Glomerular visceral epithelial cell (primary cell): ENCODE measurements at regions not wholly inside any gene's neighbourhood (a gene's known extent, or its start where the extent isn't known, plus 50 kb on each side); places are given as distances from the start of the nearest gene placed in this dataset.
"Not testable (repeated sequence)": the region's sequence is repeated elsewhere in the genome, so short reads cannot be mapped to it uniquely, and the experiment has no call there.

ENCODE experiments used
- DNase-seq: peaks from one replicate; pipeline ENCODE4 v3.0.0-alpha.2; 2016; ENCODE audit errors: extremely low spot score

- no peak for DNase-seq
Measured at GRCh38 chr12:32010631-32011336, 51.6 kb downstream of the RESF1 start.

- DNase-seq: no peak
Measured at GRCh38 chr12:32012249-32012785, 53.1 kb downstream of the RESF1 start.

GRCh38 chr12:32015036-32015435 lies 55.8 kb downstream of the RESF1 start:
- no peak for DNase-seq

DNA sequence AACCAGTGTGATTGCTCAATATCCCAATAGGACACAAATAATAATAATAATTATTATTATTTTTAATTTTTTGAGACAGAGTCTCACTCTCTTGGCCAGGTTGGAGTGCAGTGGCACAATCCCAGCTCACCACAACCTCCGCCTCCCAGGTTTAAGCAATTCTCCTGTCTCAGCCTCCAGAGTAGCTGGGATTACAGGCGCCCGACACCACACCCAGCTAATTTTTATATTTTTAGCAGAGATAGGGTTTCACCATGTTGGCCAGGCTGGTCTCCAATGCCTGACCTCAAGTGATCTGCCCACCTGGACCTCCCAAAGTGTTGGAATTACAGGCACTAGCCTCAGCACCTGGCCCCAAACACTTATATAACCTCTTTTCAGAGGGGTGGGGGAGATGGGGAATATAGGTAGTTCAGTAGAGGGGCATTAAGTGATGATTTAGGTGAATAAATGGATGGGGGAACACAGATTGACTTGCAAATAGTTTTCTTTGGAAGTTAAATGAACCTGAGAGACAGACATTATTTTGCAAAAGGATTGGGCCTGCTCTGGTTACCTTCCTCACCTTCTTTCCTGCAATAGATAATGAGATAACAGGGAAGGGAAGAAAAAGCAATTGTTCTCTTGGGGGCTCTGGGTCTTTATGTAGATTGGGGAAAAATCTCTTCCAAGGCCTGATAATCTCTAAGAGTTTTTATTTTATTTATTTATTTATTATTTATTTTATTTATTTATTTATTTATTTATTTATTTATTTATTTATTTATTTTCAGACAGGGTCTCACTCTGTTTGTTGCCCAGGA lies 57.7 kb downstream of the RESF1 start:
- no peak for DNase-seq

GRCh38 chr12:32021346-32021773 lies 62.1 kb downstream of the RESF1 start:
- DNase-seq: no peak

DNA sequence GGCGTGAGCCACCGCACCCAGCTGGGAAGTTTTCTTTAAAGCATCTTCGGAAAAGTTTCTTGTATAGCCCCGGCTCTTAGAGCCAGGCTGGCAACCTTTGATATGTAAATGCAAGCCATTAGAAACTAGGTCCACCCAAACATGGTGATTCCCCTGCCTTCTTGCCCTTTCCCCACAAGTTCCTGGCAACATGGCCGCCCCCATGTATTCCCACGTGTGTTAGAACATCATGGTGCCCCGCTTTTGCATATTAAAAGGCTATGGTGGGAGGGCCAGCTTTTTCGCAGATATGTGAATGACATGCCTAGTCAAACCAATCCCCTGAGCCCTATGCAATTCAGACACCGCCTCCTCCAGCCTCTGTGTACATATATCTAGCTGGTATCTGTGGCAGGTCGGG lies 63.2 kb downstream of the RESF1 start:
- DNase-seq: not testable (repeated sequence)

DNA sequence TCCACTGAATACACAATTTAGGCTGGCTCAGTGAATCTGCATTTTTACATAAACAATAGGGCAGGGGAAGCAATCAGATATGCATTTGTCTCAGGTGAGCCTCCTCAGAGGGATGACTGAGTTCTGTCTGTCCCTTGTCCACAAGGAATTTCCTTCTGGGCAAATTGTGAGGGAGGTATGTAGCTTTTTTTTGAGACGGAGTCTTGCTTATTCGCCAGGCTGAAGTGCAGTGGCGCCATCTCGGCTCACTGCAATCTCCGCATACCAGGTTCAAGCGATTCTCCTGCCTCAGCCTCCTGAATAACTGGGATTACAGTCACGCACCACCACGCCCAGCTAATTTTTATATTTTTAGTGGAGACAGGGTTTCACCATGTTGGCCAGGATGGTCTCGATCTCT lies 64.6 kb downstream of the RESF1 start:
- DNase-seq: not testable (repeated sequence)

DNA sequence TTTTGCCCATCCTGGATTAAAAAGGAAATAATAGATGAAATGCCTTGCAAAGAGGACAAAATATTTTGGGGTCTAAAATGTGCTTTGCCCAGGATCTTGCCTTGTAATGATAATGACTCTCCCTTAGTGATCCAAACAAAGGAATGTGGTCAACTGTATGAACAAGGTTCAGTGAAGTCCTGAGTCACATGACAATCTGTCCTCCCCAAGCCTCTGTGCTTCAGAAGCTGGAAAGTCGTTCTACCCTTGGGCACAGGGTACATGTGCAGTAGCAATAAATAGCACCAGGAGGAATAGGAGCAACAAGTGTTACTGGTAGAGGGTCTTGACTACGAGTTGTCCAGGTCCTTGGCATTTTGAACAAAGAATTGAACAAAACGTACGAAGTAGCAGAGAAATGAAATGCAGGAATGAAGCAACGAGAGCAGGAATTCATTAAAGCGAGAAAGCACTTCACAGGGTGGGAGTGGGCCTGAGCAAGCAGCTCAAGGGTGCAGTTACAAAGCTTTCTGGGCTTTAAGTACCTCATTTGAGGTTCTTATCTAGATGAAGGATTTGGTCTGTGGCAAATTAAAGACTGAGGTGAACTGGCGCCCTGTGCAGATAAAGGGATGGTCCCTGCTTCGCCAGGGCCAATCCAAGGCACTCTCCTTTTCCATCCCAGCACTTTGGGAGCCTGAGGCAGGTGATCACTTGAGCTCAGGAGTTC lies 65.8 kb downstream of the RESF1 start:
- DNase-seq: no peak

GRCh38 chr12:32025906-32026305 lies 66.7 kb downstream of the RESF1 start:
- DNase-seq: no peak

GRCh38 chr12:32027684-32028365 lies 68.6 kb downstream of the RESF1 start:
- DNase-seq: no peak

GRCh38 chr12:32030151-32030550 lies 70.9 kb downstream of the RESF1 start:
- DNase-seq: no peak

GRCh38 chr12:32030676-32031075 lies 71.5 kb downstream of the RESF1 start:
- no peak for DNase-seq

DNA sequence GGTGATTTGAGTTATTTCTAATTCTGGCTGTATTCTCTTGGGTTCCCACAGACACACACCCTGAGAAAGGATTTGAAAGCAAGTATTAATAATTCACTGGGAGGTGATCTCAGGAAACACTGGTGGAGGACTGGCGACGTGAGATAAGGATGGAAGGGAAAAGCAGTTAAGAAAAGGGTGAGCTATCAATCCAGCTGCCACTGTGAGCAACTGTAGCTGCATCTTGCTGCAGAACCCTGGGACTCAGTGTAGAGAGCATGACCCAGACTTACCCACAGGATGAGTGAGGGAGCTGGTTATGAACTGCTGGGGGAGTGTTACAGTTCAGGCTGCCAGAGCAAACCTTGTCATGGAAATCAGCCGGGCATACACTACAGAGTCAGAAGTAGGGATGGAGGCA lies 71.9 kb downstream of the RESF1 start:
- no peak for DNase-seq

DNA sequence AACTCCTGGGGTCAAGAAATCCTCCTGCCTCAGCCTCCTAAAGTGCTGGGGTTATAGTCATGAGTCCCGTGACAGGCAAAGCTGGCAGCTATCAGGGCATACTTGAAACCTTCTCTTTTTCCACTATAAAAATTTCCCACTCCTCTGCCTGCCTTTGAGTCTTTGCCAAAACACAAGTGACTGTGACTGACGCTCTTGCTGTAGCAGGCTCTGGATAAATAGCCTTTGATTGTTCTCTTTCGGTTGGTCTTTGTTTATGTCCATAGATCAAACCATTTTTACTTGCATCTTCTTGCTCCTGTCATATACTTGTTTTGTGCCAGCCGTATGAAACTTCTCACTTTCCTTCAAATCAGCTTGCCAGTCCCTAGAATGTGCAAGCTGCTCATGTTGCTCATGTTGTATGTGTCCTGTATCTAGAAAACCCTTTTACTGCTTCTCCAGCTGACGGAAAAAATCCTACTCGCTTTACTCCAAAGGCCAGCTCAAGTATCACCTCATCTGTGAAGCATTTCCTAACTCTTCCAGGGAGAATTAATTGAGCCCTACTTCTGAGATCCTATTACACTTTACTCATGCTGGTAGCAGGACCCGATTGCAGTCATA lies 73.1 kb downstream of the RESF1 start:
- no peak for DNase-seq

DNA sequence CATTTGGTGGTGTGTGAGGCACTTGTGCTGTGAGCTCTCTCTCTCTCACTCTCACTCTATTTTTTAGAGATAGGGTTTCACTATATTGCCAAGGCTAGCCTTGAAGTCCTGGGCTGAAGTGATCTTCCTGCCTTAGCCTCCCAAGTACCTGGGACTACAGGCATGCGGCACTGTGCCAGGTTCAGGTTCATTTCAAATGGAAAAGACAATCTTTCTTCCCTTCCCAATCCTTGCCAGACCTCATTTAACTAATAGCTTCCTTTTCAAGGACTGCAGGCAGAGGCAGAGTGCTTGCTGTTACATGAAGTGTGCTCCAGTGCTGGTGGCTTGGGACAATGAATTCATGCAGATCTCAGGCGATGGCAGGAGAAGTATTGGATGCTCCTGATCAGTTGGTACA lies 73.2 kb upstream of the BICD1 start:
- no peak for DNase-seq

DNA sequence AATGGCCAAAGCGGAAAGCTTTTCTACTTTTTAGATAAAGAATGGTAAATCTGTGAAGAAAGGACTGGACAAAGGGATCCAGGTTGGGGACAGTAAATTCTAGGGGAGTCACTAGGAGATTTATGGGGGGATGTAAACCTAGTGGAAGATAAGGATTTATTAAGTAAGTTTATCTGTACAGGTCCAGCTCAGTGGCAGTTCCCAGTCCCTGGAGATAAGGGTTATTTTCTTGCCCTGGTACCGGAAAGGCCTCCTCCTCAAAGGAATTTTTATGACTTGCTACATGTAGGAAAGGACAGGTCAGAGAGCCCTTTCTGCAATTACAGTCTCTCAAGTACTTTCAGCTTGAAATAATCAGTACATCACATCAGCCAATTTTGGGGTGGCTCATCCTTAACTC lies 72.6 kb upstream of the BICD1 start:
- no peak for DNase-seq

GRCh38 chr12:32036477-32037263 lies 70.0 kb upstream of the BICD1 start:
- no peak for DNase-seq

DNA sequence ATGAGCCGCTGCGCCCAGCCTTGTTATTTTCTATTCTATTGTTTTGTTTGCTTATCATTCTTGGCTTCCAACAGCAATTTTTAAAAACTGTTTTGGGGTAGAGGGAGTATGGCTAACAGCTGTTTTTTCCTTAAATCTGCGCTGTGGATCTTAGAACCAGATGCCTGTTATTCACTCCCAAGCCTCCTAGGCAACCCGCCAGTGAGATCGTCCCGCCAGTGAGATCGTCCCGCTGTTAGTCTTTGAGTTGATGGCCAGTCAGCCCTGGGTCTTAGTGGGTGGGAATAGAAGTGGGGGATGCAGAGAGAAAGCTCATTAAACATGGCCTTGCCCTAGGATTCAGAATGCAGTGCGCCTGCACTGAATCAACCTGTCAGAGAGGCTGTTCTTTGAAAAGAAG lies 67.3 kb upstream of the BICD1 start:
- DNase-seq: no peak

GRCh38 chr12:32039917-32040575 lies 66.6 kb upstream of the BICD1 start:
- DNase-seq: no peak

DNA sequence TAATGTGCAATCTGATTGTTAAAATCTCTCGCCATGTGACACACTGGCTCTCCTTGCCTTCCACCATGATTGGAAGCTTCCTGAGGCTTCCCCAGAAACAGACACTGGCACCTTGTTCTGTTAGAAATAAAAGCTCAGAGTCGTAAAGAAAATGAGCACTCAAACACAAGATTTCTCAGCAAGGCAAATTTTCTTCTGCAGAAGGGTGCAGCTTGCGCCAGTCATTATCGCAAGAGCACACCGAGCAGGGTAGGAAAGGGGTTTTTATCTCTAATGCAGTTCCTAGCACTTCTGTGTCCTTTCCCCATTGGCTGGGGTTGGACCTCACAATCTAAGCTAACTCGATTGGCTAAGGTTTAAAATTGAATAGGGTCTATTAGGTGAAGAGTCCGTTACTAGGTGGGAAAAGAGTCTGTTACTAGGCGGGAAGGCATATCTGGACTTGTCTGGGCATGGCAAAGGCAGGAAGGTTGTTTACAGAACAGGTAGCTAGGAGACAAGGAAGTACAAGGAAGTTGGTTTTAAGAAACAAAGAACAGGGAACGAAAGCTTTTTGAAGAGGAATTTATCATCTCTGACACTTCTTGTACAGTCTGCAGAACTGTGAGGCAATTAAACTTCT lies 62.6 kb upstream of the BICD1 start:
- DNase-seq: no peak
